Mesendoderm (in vitro differentiated cells): ENCODE measurements at regions not wholly inside any gene's neighbourhood (a gene's known extent, or its start where the extent isn't known, plus 50 kb on each side); places are given as distances from the start of the nearest gene placed in this dataset.

ENCODE experiments used
- DNase-seq: peaks from one replicate; pipeline ENCODE4 v3.0.0; 2013
- H2AK5ac ChIP-seq: 2 replicates; pipeline ENCODE4 v1.6.1; 2013; ENCODE audit warnings: low read length, inconsistent platforms
- H2BK120ac ChIP-seq: 2 replicates; pipeline ENCODE4 v1.6.1; 2013; ENCODE audit warnings: low read depth, mild to moderate bottlenecking, low read length, moderate library complexity, mixed read lengths
- H2BK15ac ChIP-seq: replicated peaks from 2 replicates; pipeline ENCODE4 v1.6.1; 2013; ENCODE audit warnings: low read depth, mild to moderate bottlenecking, moderate library complexity
- H2BK5ac ChIP-seq: 2 replicates; pipeline ENCODE4 v1.6.1; 2013; ENCODE audit warnings: low read length, inconsistent platforms
- H3K18ac ChIP-seq: 2 replicates; pipeline ENCODE4 v1.6.1; 2013; ENCODE audit warnings: mild to moderate bottlenecking, low read length, mixed read lengths
- H3K23ac ChIP-seq: one replicate; pipeline ENCODE4 v1.6.1; 2013; ENCODE audit warnings: low read length
- H3K27ac ChIP-seq: 2 replicates; pipeline ENCODE4 v1.5.1; 2013; ENCODE audit warnings: low read depth, mild to moderate bottlenecking, inconsistent platforms, low read length, moderate library complexity
- H3K27me3 ChIP-seq: 2 replicates; pipeline ENCODE4 v1.6.1; 2013; ENCODE audit warnings: low read length, control low read depth, mild to moderate bottlenecking, inconsistent platforms; ENCODE audit not compliant: insufficient read depth, poor library complexity
- H3K36me3 ChIP-seq: 2 replicates; pipeline ENCODE4 v1.6.1; 2013; ENCODE audit warnings: low read length, inconsistent platforms; ENCODE audit not compliant: control insufficient read depth, insufficient read depth
- H3K4ac ChIP-seq: one replicate; pipeline ENCODE4 v1.6.1; 2013; ENCODE audit warnings: low read depth, mild to moderate bottlenecking, low read length, moderate library complexity
- H3K4me1 ChIP-seq: 2 replicates; pipeline ENCODE4 v1.6.1; 2013; ENCODE audit warnings: low read depth, low read length, inconsistent platforms; ENCODE audit not compliant: control insufficient read depth
- H3K4me2 ChIP-seq: 2 replicates; pipeline ENCODE4 v1.6.1; 2013; ENCODE audit warnings: low read length
- H3K4me3 ChIP-seq: 2 replicates; pipeline ENCODE4 v1.5.1; 2013; ENCODE audit warnings: mild to moderate bottlenecking, low read length
- H3K56ac ChIP-seq: one replicate; pipeline ENCODE4 v1.6.1; 2013; ENCODE audit warnings: low read length
- H3K79me1 ChIP-seq: 2 replicates; pipeline ENCODE4 v1.6.1; 2013; ENCODE audit warnings: low read length, inconsistent platforms
- H3K79me2 ChIP-seq: 2 replicates; pipeline ENCODE4 v1.6.1; 2013; ENCODE audit warnings: mild to moderate bottlenecking, low read length; ENCODE audit not compliant: control insufficient read depth, insufficient read depth
- H3K9ac ChIP-seq: 2 replicates; pipeline ENCODE4 v1.6.1; 2013; ENCODE audit warnings: low read length, inconsistent platforms
- H4K5ac ChIP-seq: one replicate; pipeline ENCODE4 v1.6.1; 2013; ENCODE audit warnings: low read length
- H4K8ac ChIP-seq: one replicate; pipeline ENCODE4 v1.6.1; 2013; ENCODE audit warnings: low read depth, mild to moderate bottlenecking, control low read depth, low read length, moderate library complexity
- WGBS: extraction: QIAGEN DNeasy Blood & Tissue Kit; methylation state at CpG from one replicate; pipeline ENCODE4 v1.1.7; 2013; ENCODE audit warnings: low lambda C conversion rate, missing lambda C conversion rate; ENCODE audit not compliant: insufficient coverage; ENCODE audit errors: extremely low coverage; 5-methylcytosine and 5-hydroxymethylcytosine counted together

GRCh38 chr3:22798461-22798860, 404.7 kb upstream of the UBE2E2 start:
- no peak for DNase-seq
- no peak overlapping the region for H4K5ac ChIP-seq
- no peak overlapping the region for H3K4me3 ChIP-seq
- H2BK120ac ChIP-seq, result peak overlapping the region; percentile 45
- H3K36me3 ChIP-seq, result no peaks in the 10 kb centered on the region
- H3K27ac ChIP-seq, result no peak overlapping the region
- no peak overlapping the region for H2AK5ac ChIP-seq
- H3K27me3 ChIP-seq, result no peaks in the 10 kb centered on the region
- H3K18ac ChIP-seq, result no peak overlapping the region
- no peak overlapping the region for H3K9ac ChIP-seq
- H3K56ac ChIP-seq, result no peak overlapping the region
- H2BK5ac ChIP-seq, result no peak overlapping the region
- H3K79me1 ChIP-seq, result no peaks in the 10 kb centered on the region
- no CpG with 5 or more reads among the region's 3 CpGs for WGBS
- H3K4me1 ChIP-seq, result no peaks in the 10 kb centered on the region
- no peak overlapping the region for H3K4ac ChIP-seq
- no peak overlapping the region for H3K23ac ChIP-seq
- H2BK15ac ChIP-seq, result no peak overlapping the region
- H3K4me2 ChIP-seq, result no peak overlapping the region
- H4K8ac ChIP-seq, result no peak overlapping the region
- H3K79me2 ChIP-seq, result no peaks in the 10 kb centered on the region

GRCh38 chr3:22819209-22819608, 383.9 kb upstream of the UBE2E2 start:
- Histone ChIP-seq H4K5ac (no peak overlapping the region), H3K27me3 (no peaks in the 10 kb centered on the region), H3K4me1 (no peaks in the 10 kb centered on the region), H3K4ac (no peak overlapping the region), H2BK15ac (no peak overlapping the region), H3K9ac (no peak overlapping the region), H3K4me2 (no peak overlapping the region), H3K27ac (no peak overlapping the region), H2BK120ac (no peak overlapping the region), H3K36me3 (no peaks in the 10 kb centered on the region), H2AK5ac (no peak overlapping the region), H3K4me3 (no peak overlapping the region), H4K8ac (no peak overlapping the region), H3K79me2 (no peaks in the 10 kb centered on the region), H2BK5ac (no peak overlapping the region), H3K23ac (no peak overlapping the region), H3K18ac (no peak overlapping the region), H3K56ac (no peak overlapping the region), H3K79me1 (no peaks in the 10 kb centered on the region)
- DNase-seq, result no peak
- no CpG with 5 or more reads among the region's 2 CpGs for WGBS

GRCh38 chr3:22835041-22835440, 368.1 kb upstream of the UBE2E2 start:
- H3K27me3 ChIP-seq, result no peaks in the 10 kb centered on the region
- no peak overlapping the region for H2BK15ac ChIP-seq
- H3K27ac ChIP-seq, result no peak overlapping the region
- H4K8ac ChIP-seq, result no peak overlapping the region
- no peaks in the 10 kb centered on the region for H3K79me1 ChIP-seq
- no peak overlapping the region for H3K4me2 ChIP-seq
- H3K23ac ChIP-seq, result no peak overlapping the region
- peak overlapping the region; percentile 19 for H3K56ac ChIP-seq
- H2BK5ac ChIP-seq, result no peak overlapping the region
- no peak overlapping the region for H3K4ac ChIP-seq
- H3K18ac ChIP-seq, result no peak overlapping the region
- H3K36me3 ChIP-seq, result no peaks in the 10 kb centered on the region
- H2AK5ac ChIP-seq, result no peak overlapping the region
- H2BK120ac ChIP-seq, result no peak overlapping the region
- no CpG with 5 or more reads among the region's 2 CpGs for WGBS
- no peak overlapping the region for H3K9ac ChIP-seq
- H3K79me2 ChIP-seq, result no peaks in the 10 kb centered on the region
- peak; percentile 69 for DNase-seq
- no peak overlapping the region for H4K5ac ChIP-seq
- peaks cover 10% of the 10 kb centered on the region for H3K4me1 ChIP-seq
- no peak overlapping the region for H3K4me3 ChIP-seq

- Histone ChIP-seq H3K9ac (peak overlapping the region; percentile 28), H4K5ac (peak overlapping the region; percentile 24), H4K8ac (peak overlapping the region; percentile 81), H3K27ac (peak overlapping the region; percentile 84), H3K79me2 (no peaks in the 10 kb centered on the region), H3K4me3 (no peak overlapping the region), H2BK15ac (no peak overlapping the region), H3K79me1 (no peaks in the 10 kb centered on the region), H2BK5ac (peak overlapping the region; percentile 83), H3K23ac (no peak overlapping the region), H3K27me3 (no peaks in the 10 kb centered on the region), H2AK5ac (no peak overlapping the region), H3K56ac (peak overlapping the region; percentile 77), H3K4me1 (peaks cover 10% of the 10 kb centered on the region), H2BK120ac (peak overlapping the region; percentile 92), H3K4ac (peak overlapping the region; percentile 43), H3K18ac (peak overlapping the region; percentile 97), H3K4me2 (no peak overlapping the region), H3K36me3 (no peaks in the 10 kb centered on the region)
- no CpG with 5 or more reads among the region's 1 CpG for WGBS
- peak; percentile 67 for DNase-seq
Observed at GRCh38 chr3:22836131-22836530, 367.0 kb upstream of the UBE2E2 start.

GRCh38 chr3:22843854-22844253, 359.3 kb upstream of the UBE2E2 start:
- Histone ChIP-seq H3K79me2 (no peaks in the 10 kb centered on the region), H3K23ac (no peak overlapping the region), H3K36me3 (no peaks in the 10 kb centered on the region), H4K8ac (no peak overlapping the region), H2BK5ac (no peak overlapping the region), H3K4me3 (no peak overlapping the region), H4K5ac (no peak overlapping the region), H2AK5ac (no peak overlapping the region), H3K27ac (no peak overlapping the region), H3K4me2 (no peak overlapping the region), H3K4me1 (no peaks in the 10 kb centered on the region), H3K9ac (no peak overlapping the region), H3K56ac (no peak overlapping the region), H3K18ac (no peak overlapping the region), H2BK120ac (no peak overlapping the region), H3K27me3 (no peaks in the 10 kb centered on the region), H3K79me1 (no peaks in the 10 kb centered on the region), H3K4ac (no peak overlapping the region), H2BK15ac (no peak overlapping the region)
- no peak for DNase-seq
- no CpG with 5 or more reads among the region's 3 CpGs for WGBS

- DNase-seq, result no peak
- Histone ChIP-seq H4K5ac (no peak overlapping the region), H3K4me2 (no peak overlapping the region), H3K27ac (no peak overlapping the region), H3K79me1 (no peaks in the 10 kb centered on the region), H2BK15ac (no peak overlapping the region), H3K4me3 (no peak overlapping the region), H3K36me3 (no peaks in the 10 kb centered on the region), H2BK5ac (no peak overlapping the region), H3K23ac (no peak overlapping the region), H3K18ac (no peak overlapping the region), H2BK120ac (no peak overlapping the region), H3K79me2 (no peaks in the 10 kb centered on the region), H3K4ac (no peak overlapping the region), H3K9ac (no peak overlapping the region), H3K27me3 (no peaks in the 10 kb centered on the region), H3K4me1 (no peaks in the 10 kb centered on the region), H4K8ac (no peak overlapping the region), H2AK5ac (no peak overlapping the region), H3K56ac (no peak overlapping the region)
- WGBS, result no CpG with 5 or more reads among the region's 5 CpGs
Observed at GRCh38 chr3:22846566-22846965, 356.6 kb upstream of the UBE2E2 start.
